Esophagus mucosa (tissue), 1 donor: ENCODE measurements at regions not wholly inside any gene's neighbourhood (a gene's known extent, or its start where the extent isn't known, plus 50 kb on each side); places are given as distances from the start of the nearest gene placed in this dataset.

Experiments
- ATAC-seq: fragments of 200-7000 bp; cut with Tn5 transposase; one replicate; pipeline ENCODE4 v1.9.1; 2020
- donor health status: DM: yes; HTN: yes; CAD: no.

- ATAC-seq = no peak
These were observed 316.8 kb downstream of the PIK3C3 start for GRCh38 chr18:42271647-42272414.

GRCh38 chr18:42274488-42275137 is 319.6 kb downstream of the PIK3C3 start:
- no peak for ATAC-seq

- ATAC-seq = no peak
These were observed 320.1 kb downstream of the PIK3C3 start for GRCh38 chr18:42275138-42275535.

- no peak for ATAC-seq
These were observed 321.1 kb downstream of the PIK3C3 start for GRCh38 chr18:42275949-42276730.

GRCh38 chr18:42281124-42281523 is 326.1 kb downstream of the PIK3C3 start:
- ATAC-seq = no peak

- no peak for ATAC-seq
These were observed 326.8 kb downstream of the PIK3C3 start for GRCh38 chr18:42281851-42282250.

GRCh38 chr18:42287047-42287446 is 332.0 kb downstream of the PIK3C3 start:
- ATAC-seq = no peak

- ATAC-seq = no peak
These were observed 333.1 kb downstream of the PIK3C3 start for GRCh38 chr18:42288129-42288528.

GRCh38 chr18:42289526-42289925 is 334.5 kb downstream of the PIK3C3 start:
- ATAC-seq = no peak

- ATAC-seq = no peak
These were observed 335.6 kb downstream of the PIK3C3 start for GRCh38 chr18:42290318-42291307.

GRCh38 chr18:42292654-42293053 is 337.6 kb downstream of the PIK3C3 start:
- ATAC-seq = no peak

- no peak for ATAC-seq
These were observed 341.2 kb downstream of the PIK3C3 start for GRCh38 chr18:42296192-42296591.

GRCh38 chr18:42296723-42297122 is 341.7 kb downstream of the PIK3C3 start:
- ATAC-seq = no peak

GRCh38 chr18:42298759-42299675 is 344.0 kb downstream of the PIK3C3 start:
- ATAC-seq = peak; percentile 56

- no peak for ATAC-seq
These were observed 351.0 kb downstream of the PIK3C3 start for GRCh38 chr18:42305869-42306593.

- ATAC-seq = no peak
These were observed 351.6 kb downstream of the PIK3C3 start for GRCh38 chr18:42306594-42306980.

- peak; percentile 59 for ATAC-seq
These were observed 355.9 kb downstream of the PIK3C3 start for GRCh38 chr18:42310956-42311355.

- no peak for ATAC-seq
These were observed 371.7 kb downstream of the PIK3C3 start for GRCh38 chr18:42326752-42327151.

- no peak for ATAC-seq
These were observed 373.9 kb downstream of the PIK3C3 start for GRCh38 chr18:42328931-42329330.

- no peak for ATAC-seq
These were observed 375.3 kb downstream of the PIK3C3 start for GRCh38 chr18:42330296-42330695.
